GM19239 (cell line): ENCODE measurements at regions not wholly inside any gene's neighbourhood (a gene's known extent, or its start where the extent isn't known, plus 50 kb on each side); places are given as distances from the start of the nearest gene placed in this dataset.

Experiments used
- DNase-seq: peaks from one replicate; pipeline ENCODE4 v3.0.0; 2011; ENCODE audit warnings: low spot score; ENCODE audit not compliant: insufficient read length
- FAIRE-seq: peaks from 2 replicates; lab custom pipeline; 2011; peaks lifted over from hg19 to GRCh38; lab: Jason Lieb, UNC

- FAIRE-seq, result no peak
Measured at GRCh38 chr10:2984682-2985081, 82.7 kb upstream of the PFKP start.

GRCh38 chr10:2982146-2982545, 85.2 kb upstream of the PFKP start:
- FAIRE-seq, result no peak
- no peak for DNase-seq

More at GRCh38 chr10:2984682-2985081, 82.7 kb upstream of the PFKP start:
- DNase-seq, result no peak

- no peak for FAIRE-seq
- DNase-seq, result no peak
Measured at GRCh38 chr10:2981361-2981801, 86.0 kb upstream of the PFKP start.

DNA sequence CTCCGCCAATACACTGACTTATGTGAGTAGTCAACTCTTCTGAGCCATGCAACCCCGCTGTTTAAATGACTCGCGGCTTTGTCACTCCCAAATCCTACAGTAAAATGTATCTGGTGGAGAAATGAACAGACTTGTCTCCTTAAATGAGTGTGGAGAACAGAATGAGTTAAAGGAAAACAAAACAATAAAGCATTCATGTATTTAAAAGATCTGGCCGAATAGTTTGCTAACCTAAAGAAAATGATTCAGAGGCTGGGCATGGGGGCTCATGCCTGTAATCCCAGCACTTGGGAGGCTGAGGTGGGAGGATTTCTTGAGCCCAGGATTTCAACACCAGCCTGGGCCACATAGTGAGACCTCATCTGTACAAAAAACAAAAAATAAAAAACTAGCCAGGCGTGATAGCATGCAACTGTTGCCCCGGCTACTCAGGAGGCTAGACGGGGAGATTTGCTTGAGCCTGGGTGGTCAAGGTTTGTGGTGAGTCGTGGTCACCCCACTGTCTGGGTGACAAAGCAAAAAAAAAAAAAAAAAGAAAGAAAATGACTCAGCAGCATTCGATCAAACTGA, 86.5 kb upstream of the PFKP start:
- DNase-seq, result no peak
- FAIRE-seq, result no peak

GRCh38 chr10:2980116-2980515, 87.2 kb upstream of the PFKP start:
- no peak for DNase-seq

GRCh38 chr10:2979306-2979705, 88.0 kb upstream of the PFKP start:
- FAIRE-seq, result peak; percentile 85
- DNase-seq, result no peak

More at GRCh38 chr10:2980116-2980515, 87.2 kb upstream of the PFKP start:
- no peak for FAIRE-seq

DNA sequence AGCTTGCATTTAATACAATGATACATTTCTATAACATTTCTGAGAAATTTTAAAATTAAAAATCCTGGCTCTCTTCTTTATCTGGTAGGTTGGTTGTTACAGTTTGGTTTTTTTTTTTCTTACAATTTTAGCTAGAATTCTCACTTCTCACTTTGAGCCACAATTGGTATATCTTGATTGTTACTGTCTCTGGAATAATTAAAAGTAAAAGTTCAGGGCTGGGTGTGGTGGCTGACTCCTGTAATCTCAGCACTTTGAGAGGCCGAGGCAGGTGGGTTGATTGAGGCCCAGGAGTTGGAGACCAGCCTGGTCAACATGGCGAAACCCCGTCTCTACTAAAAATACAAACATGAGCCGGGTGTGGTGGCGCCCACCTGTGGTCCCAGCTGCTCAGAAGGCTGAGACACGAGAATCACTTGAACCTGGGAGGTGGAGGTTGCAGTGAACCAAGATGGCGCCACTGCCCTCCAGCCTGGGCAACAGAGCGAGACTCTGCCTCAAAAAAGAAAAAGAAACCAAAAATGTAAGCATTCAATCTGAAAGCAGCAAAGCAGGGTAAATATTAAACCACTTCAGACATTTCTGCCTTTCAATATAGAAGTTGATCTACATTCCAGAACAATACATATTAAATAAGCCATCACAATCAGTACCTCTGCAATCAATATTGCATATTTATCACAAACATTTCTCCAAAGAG, 88.6 kb upstream of the PFKP start:
- DNase-seq, result no peak
- no peak for FAIRE-seq

- peak; percentile 33 for DNase-seq
- FAIRE-seq, result peak; percentile 87
Measured at GRCh38 chr10:2978111-2978510, 89.2 kb upstream of the PFKP start.

GRCh38 chr10:2974503-2975207, 92.7 kb upstream of the PFKP start:
- DNase-seq (no peak), FAIRE-seq (no peak)

DNA sequence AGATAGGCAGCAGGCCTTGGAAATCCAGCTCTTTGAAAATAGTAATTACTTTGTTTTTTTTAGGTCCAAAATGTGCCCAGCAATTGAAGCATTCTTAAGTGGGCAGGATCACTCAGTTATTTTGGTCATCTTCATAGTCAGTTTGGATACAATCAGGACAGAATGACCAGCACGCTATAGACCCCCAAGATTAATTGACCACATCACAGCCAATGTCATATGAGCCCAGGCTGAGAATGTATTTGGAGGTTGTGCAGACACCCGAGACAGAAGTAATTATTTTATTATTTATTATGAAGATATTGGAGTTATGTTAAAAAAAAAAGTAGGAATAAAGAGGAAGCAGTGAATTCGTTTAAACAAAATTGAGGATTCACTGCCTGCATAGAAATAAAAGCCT, 93.3 kb upstream of the PFKP start:
- DNase-seq, result no peak

GRCh38 chr10:2972810-2973209, 94.5 kb upstream of the PFKP start:
- DNase-seq (no peak), FAIRE-seq (no peak)

More for the DNA sequence above, 93.3 kb upstream of the PFKP start:
- FAIRE-seq, result no peak

DNA sequence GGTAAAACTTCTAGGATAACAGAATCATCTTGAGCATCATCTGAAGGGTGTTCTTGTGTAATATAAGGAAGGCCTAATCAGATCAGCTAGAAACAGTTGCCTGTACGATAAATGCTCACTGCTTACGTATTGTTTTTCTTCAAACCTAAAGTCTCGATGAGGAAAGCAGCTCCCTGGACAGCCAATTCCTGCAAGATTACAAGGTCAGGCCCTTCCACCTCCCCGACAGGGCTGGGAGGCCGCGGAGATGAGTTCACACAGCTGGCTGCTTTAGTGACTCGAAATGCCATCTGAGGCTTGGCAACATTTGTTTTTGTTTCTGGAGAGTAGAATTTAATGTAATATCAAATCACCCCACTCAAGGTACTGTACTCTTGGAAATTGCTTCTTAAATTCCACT, 95.1 kb upstream of the PFKP start:
- DNase-seq (no peak), FAIRE-seq (no peak)

- DNase-seq (no peak), FAIRE-seq (no peak)
Measured at GRCh38 chr10:2970190-2970823, 97.0 kb upstream of the PFKP start.

DNA sequence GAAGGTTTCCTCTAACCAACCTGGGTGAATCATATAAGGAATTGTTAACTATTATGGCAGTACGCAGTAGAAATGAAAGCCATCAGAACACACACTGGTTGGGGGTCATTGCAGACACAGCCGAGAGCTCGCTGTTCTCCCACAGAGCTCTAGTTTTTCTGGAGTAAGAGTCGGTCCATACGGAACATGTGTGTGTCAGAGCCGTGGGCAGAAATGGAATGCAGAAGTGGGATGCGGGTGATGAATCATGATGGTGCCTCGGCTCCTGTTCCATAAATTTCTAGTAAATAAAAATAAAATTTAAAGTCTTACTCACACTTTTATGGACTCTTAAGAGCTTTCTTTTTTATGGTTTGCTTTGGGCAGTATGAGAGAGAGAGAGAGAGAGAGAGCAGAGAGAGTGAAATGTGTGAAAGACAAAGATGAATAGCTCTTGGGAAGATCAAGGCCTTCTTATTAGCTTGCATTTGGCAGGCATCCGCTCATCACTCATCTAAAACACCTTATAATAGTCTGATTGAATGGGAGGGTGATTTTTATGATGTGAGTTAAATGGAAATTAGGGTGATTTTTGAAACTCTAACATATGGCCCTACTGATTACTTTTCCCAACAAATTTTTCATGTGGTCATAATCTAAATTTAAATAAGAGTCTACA, 98.8 kb upstream of the PFKP start:
- FAIRE-seq, result no peak
- DNase-seq, result no peak

- no peak for FAIRE-seq
Measured at GRCh38 chr10:2966134-2966533, 101.2 kb upstream of the PFKP start.

GRCh38 chr10:2964632-2965296, 102.6 kb upstream of the PFKP start:
- DNase-seq (no peak), FAIRE-seq (no peak)

More at GRCh38 chr10:2966134-2966533, 101.2 kb upstream of the PFKP start:
- DNase-seq, result no peak

DNA sequence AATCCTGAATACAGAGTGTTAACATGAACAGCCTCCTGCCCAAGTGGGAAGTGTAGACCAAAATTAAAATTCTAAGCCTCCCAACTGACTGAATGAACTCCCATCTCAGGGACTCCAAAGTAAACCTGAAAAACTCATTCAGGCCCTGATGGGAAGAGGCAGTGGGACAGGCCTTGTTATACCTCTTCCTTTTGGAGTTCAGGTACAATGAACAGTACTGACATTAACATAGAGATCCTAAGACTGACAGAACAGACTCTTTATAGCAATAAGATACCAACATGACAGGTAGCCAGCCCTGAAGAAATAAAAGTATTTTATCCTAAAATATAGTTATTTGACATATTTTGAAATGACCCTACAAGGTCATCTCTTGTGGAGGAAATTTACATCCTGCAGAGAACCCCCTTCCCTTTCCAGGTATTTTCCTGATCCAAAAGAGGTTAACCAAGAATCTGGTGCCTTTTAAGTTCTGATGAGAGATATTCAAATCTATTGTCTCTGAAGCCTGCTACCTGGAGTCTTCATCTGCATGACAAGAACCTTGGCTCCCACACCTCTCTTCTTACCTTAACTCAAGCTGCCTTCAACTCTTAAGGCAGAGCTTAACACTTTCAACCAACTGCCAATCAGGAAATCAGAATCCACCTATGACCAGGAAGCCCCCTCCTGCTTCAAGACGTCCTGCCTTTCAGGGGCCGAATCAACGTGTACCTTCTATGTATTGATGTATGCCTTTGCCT, 103.3 kb upstream of the PFKP start:
- no peak for DNase-seq
- FAIRE-seq, result no peak

DNA sequence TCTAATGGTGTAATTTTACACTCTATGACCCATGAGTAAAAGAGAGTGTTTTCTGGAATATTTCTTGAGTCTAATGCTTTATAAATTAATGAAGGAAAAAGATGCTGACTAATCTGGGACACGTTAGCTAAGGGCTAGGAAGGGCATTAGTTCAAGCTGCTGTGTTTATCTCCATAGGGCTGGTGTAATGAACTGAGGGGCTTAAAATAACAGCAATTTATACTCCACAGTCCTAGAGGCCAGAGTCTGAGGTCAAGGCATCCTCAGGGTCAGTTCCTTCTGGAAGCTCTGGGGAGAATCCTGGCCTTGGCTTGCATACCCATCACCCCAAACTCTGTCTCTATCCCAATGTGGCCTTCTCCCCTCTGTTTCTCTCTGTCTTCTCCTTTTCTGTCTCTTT, 105.2 kb upstream of the PFKP start:
- FAIRE-seq (no peak), DNase-seq (no peak)

DNA sequence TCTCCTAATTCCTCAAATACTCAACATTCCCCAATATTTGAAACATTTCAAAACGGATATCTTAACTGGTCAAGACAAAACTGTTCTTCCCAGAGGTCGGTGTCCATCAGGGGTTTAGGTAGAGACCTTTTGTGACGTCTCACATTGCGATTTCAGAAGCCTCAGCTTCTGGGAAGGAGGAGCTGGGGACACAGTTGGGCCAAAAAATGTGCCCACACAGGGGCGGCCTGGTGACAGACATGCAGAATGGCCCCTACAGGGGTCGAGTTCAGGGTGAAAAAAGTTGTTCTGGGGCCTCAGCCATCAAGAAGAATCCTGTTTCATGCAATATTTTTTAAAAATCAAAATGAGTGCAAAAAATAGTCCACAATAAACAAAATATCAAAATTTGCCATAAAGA, 108.7 kb upstream of the PFKP start:
- FAIRE-seq (no peak), DNase-seq (no peak)
